ENCODE measurements at regions not wholly inside any gene's neighbourhood (a gene's known extent, or its start where the extent isn't known, plus 50 kb on each side); places are given as distances from the start of the nearest gene placed in this dataset.

GRCh38 chr13:103303078-103303651, 236.9 kb upstream of the SLC10A2 start:
- TF ChIP-seq CTCF (conservative IDR thresholded peaks at IDR 0.05; ENCODE audit: low read depth, low read length) = no peak
- TF ChIP-seq EZH2 (IDR thresholded peaks at IDR 0.05; ENCODE audit: low read length, unreplicated experiment) = no peak
